HG03103 (cell line): ENCODE measurements at regions not wholly inside any gene's neighbourhood (a gene's known extent, or its start where the extent isn't known, plus 50 kb on each side); places are given as distances from the start of the nearest gene placed in this dataset.
"Not testable (repeated sequence)": the region's sequence is repeated elsewhere in the genome, so short reads cannot be mapped to it uniquely, and the experiment has no call there.

Source experiments
- ATAC-seq: cut with Tn5 transposase; IDR thresholded peaks from one replicate; pipeline ENCODE4 v1.9.1; 2021; ENCODE audit warnings: low read depth; ENCODE audit not compliant: unreplicated experiment

- no peak for ATAC-seq
Measured at GRCh38 chr9:19660019-19660418, 128.8 kb downstream of the SLC24A2 start.

- ATAC-seq: no peak
Measured at GRCh38 chr9:19656704-19657103, 132.1 kb downstream of the SLC24A2 start.

- no peak for ATAC-seq
Measured at GRCh38 chr9:19651681-19652080, 137.2 kb downstream of the SLC24A2 start.

GRCh38 chr9:19650312-19650711 lies 138.5 kb downstream of the SLC24A2 start:
- ATAC-seq: no peak

- ATAC-seq: no peak
Measured at GRCh38 chr9:19649336-19650041, 139.3 kb downstream of the SLC24A2 start.

GRCh38 chr9:19648672-19649071 lies 140.2 kb downstream of the SLC24A2 start:
- no peak for ATAC-seq

GRCh38 chr9:19643875-19644274 lies 145.0 kb downstream of the SLC24A2 start:
- ATAC-seq: no peak

GRCh38 chr9:19642256-19642655 lies 146.6 kb downstream of the SLC24A2 start:
- no peak for ATAC-seq

- no peak for ATAC-seq
Measured at GRCh38 chr9:19641046-19641445, 147.8 kb downstream of the SLC24A2 start.

GRCh38 chr9:19640014-19640413 lies 148.8 kb downstream of the SLC24A2 start:
- no peak for ATAC-seq

GRCh38 chr9:19637084-19637483 lies 151.8 kb downstream of the SLC24A2 start:
- no peak for ATAC-seq

GRCh38 chr9:19634881-19635280 lies 154.0 kb downstream of the SLC24A2 start:
- ATAC-seq: no peak

- no peak for ATAC-seq
Measured at GRCh38 chr9:19631181-19631580, 157.7 kb downstream of the SLC24A2 start.

GRCh38 chr9:19630760-19631159 lies 158.1 kb downstream of the SLC24A2 start:
- ATAC-seq: no peak

GRCh38 chr9:19629488-19629887 lies 159.3 kb downstream of the SLC24A2 start:
- ATAC-seq: no peak

- ATAC-seq: not testable (repeated sequence)
Measured at GRCh38 chr9:19625426-19625825, 163.4 kb downstream of the SLC24A2 start.

GRCh38 chr9:19624519-19624918 lies 164.3 kb downstream of the SLC24A2 start:
- ATAC-seq: no peak

- no peak for ATAC-seq
Measured at GRCh38 chr9:19623941-19624340, 164.9 kb downstream of the SLC24A2 start.

GRCh38 chr9:19620326-19620725 lies 168.5 kb downstream of the SLC24A2 start:
- no peak for ATAC-seq

GRCh38 chr9:19619221-19619620 lies 169.6 kb downstream of the SLC24A2 start:
- ATAC-seq: no peak

GRCh38 chr9:19618816-19619215 lies 170.0 kb downstream of the SLC24A2 start:
- no peak for ATAC-seq

GRCh38 chr9:19615036-19615624 lies 173.7 kb downstream of the SLC24A2 start:
- no peak for ATAC-seq
